Prostate gland (tissue), 2 donors: ENCODE measurements at regions not wholly inside any gene's neighbourhood (a gene's known extent, or its start where the extent isn't known, plus 50 kb on each side); places are given as distances from the start of the nearest gene placed in this dataset.
"Not testable (repeated sequence)": the region's sequence is repeated elsewhere in the genome, so short reads cannot be mapped to it uniquely, and the experiment has no call there.

ENCODE experiments used
- DNase-seq: peaks from one replicate; pipeline ENCODE4 v3.0.0-alpha.2; 2019; ENCODE audit warnings: low spot score
- H3K27ac ChIP-seq, 2 donors: fragments of 200-600 bp; sonication (generic); 2 replicates each; pipeline ENCODE4 v1.5.1; 2017 to 2019
- H3K27me3 ChIP-seq: fragments of 200-600 bp; sonication (generic); replicated peaks from 2 replicates; pipeline ENCODE4 v1.5.1; 2019; ENCODE audit not compliant: insufficient read depth
- H3K36me3 ChIP-seq, 2 donors: fragments of 200-600 bp; sonication (generic); 1 replicate in 1 of 2; 2 replicates in 1 of 2; pipeline versions ENCODE4 v1.5.1 to v1.8.1; 2017 to 2019
- H3K4me1 ChIP-seq: fragments of 200-600 bp; sonication (generic); replicated peaks from 2 replicates; pipeline ENCODE4 v1.5.1; 2019
- H3K4me3 ChIP-seq, 2 donors: fragments of 200-600 bp; sonication (generic); 2 replicates each; pipeline ENCODE4 v1.5.1; 2017 to 2019
- H3K9me3 ChIP-seq: fragments of 200-600 bp; sonication (generic); 2 replicates; pipeline ENCODE4 v1.5.1; 2017
- POLR2A ChIP-seq: fragments of 450-650 bp; IDR thresholded peaks from one replicate; pipeline ENCODE4 v1.6.1; 2016; ENCODE audit warnings: antibody characterized with exemption, mild to moderate bottlenecking
- POLR2AphosphoS5 ChIP-seq: sonication (generic); formaldehyde crosslinking; IDR thresholded peaks from one replicate; pipeline ENCODE4 v1.6.1; 2017; ENCODE audit warnings: antibody characterized with exemption
- WGBS: methylation state at CpG from one replicate; pipeline ENCODE4 v1.1.5; 2018; 5-methylcytosine and 5-hydroxymethylcytosine counted together
- intact Hi-C: fragments of 100-400 bp; cut with DNase I; formaldehyde crosslinking; loops from one replicate; pipeline ENCODE4 v1.14.2; 2022
- TF ChIP-seq, protein P1 (sequence below), 4 experiments: fragments of 200-600 bp in 2 of 4; fragments of 450-650 bp in 2 of 4; sonication (generic) in 2 of 4; IDR thresholded peaks; 1 replicate in 3 of 4; 2 replicates in 1 of 4; pipeline ENCODE4 v1.5.1; 2016 to 2019; ENCODE audit warnings: antibody characterized with exemption in 4 of 4, mild to moderate bottlenecking in 2 of 4, moderate library complexity in 2 of 4

DNA sequence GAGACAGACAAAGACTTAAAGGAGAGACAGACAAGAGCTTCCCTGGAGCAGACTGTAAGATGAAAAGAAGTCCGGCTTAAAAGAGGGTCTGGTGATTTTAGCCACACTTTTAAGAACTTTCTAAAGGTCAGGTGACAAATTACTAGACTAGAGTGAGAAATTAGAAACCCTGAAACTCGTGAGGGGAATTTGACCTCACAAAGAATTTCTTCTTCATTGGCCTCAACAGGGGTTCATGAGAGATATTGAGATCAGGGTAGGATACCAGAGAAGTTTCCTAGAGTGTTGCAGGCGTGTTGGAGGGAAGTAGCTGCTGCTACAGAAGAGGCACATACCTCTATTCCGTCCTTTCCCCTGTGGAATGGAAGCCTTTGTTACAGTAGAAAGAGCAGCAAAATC is 884.4 kb downstream of the KCNT2 start:
- TF ChIP-seq, protein P1, sequence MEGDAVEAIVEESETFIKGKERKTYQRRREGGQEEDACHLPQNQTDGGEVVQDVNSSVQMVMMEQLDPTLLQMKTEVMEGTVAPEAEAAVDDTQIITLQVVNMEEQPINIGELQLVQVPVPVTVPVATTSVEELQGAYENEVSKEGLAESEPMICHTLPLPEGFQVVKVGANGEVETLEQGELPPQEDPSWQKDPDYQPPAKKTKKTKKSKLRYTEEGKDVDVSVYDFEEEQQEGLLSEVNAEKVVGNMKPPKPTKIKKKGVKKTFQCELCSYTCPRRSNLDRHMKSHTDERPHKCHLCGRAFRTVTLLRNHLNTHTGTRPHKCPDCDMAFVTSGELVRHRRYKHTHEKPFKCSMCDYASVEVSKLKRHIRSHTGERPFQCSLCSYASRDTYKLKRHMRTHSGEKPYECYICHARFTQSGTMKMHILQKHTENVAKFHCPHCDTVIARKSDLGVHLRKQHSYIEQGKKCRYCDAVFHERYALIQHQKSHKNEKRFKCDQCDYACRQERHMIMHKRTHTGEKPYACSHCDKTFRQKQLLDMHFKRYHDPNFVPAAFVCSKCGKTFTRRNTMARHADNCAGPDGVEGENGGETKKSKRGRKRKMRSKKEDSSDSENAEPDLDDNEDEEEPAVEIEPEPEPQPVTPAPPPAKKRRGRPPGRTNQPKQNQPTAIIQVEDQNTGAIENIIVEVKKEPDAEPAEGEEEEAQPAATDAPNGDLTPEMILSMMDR (IDR thresholded peaks at IDR 0.05) = no peak
- TF ChIP-seq POLR2A (no peak), POLR2AphosphoS5 (no peak)
- Histone ChIP-seq H3K4me3 (no peak overlapping the region), H3K27me3 (no peaks in the 10 kb centered on the region), H3K9me3 (no peaks in the 10 kb centered on the region), H3K36me3 (no peaks in the 10 kb centered on the region), H3K27ac (no peak overlapping the region), H3K4me1 (no peaks in the 10 kb centered on the region)
- 81% methylated on average over 4 of the region's 4 CpGs for WGBS
- DNase-seq = no peak
- intact Hi-C loops = no loop called here

DNA sequence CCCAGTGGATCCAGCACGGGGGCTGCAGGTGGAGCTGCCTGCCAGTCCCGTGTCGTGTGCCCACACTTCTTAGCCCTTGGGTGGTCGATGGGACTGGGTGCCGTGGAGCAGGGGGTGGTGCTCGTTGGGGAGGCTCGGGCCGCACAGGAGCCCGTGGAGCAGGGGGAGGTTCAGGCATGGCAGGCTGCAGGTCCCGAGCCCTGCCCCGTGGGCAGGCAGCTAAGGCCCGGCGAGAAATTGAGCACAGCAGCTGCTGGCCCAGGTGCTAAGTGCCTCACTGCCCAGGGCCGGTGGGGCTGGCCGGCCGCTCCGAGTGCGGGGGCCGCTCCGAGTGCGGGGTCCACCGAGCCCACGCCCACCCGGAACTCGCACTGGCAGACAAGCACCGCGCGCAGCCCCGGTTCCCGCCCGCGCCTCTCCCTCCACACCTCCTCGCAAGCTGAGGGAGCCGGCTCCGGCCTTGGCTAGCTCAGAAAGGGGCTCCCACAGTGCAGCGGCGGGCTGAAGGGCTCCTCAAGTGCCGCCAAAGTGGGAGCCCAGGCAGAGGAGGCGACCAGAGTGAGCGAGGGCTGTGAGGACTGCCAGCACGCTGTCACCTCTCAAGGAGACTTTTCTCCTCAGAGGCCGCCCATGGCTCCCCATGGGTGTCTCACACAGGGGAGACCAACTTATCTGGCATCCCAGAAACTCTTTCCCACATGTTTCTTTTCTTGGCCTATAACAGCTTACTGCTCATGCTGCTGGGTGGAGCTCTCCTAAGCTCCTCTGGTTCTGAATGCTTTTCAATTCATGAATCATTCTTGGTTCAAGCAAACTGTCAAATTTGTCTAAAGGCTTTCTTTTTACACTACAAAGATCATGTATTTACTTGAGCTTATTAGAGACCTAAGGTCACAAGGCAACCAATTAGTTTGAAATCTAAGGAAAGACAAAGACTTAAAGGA is 885.1 kb downstream of the KCNT2 start:
- H3K36me3 ChIP-seq, H3K4me1 ChIP-seq, H3K27me3 ChIP-seq, DNase-seq, H3K9me3 ChIP-seq, H3K4me3 ChIP-seq, H3K27ac ChIP-seq, intact Hi-C loops: not testable (repeated sequence)
- 96% methylated on average over 42 of the region's 42 CpGs for WGBS

DNA sequence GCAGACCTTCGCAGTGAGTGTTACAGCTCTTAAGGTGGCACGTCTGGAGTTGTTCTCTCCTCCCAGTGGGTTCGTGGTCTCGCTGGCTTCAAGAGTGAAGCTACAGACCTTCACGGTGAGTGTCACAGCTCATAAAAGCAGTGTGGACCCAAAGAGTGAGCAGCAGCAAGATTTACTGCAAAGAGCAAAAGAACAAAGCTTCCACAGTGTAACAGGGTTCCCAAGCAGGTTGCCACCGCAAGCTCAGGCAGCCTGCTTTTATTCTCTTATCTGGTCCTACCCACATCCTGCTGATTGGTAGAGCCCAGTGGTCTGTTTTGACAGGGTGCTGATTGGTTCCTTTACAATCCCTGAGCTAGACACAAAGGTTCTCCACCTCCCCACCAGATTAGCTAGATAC is 886.1 kb downstream of the KCNT2 start:
- WGBS = 60% methylated on average over 6 of the region's 6 CpGs
- H3K27ac ChIP-seq, H3K9me3 ChIP-seq, H3K27me3 ChIP-seq, H3K36me3 ChIP-seq, H3K4me3 ChIP-seq, DNase-seq, H3K4me1 ChIP-seq, intact Hi-C loops: not testable (repeated sequence)

DNA sequence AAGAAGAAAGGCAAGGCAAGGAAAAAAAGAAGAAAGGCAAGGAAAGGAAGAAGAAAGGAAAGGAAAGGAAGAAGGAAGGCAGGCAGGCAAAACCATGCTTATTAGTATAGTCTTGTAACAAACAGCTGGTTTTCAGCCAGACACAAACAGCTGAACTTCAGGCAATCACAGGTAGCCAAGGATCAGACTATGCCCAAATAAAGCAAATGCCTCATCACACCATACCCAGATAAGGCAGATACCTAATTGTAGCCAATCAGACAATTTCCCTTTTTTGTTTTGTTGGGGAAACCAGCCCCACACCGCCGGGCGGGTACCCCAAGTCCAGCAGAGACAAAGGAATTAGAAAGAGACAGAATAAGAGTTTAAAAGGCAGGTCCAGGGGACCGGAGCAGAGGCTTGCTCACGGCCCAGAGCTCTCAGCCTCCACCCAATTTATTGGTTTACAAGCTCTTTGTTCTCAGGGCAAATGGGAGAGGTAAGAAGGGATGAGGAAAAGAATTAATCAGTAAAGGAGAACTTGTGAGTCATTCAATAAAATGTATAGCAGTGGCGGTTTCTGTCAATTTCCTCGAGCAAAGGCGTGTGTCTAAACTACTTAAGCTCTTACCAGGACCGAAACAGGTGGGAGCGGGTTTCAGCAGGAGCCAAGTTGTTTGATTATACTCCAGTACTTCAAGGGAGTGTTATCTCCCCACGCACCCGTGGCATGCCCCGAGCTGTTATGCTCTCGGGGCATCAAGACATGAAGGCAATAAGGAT is 886.8 kb downstream of the KCNT2 start:
- 41% methylated on average over 14 of the region's 14 CpGs for WGBS
- Histone ChIP-seq H3K4me1 (no peaks in the 10 kb centered on the region), H3K9me3 (no peaks in the 10 kb centered on the region), H3K27ac (no peak overlapping the region), H3K27me3 (no peaks in the 10 kb centered on the region), H3K4me3 (no peak overlapping the region), H3K36me3 (no peaks in the 10 kb centered on the region)
- no peak for DNase-seq
- intact Hi-C loops = no loop called here
- TF ChIP-seq, protein P1 (IDR thresholded peaks at IDR 0.05) = no peak
- TF ChIP-seq POLR2AphosphoS5 (no peak), POLR2A (no peak)

DNA sequence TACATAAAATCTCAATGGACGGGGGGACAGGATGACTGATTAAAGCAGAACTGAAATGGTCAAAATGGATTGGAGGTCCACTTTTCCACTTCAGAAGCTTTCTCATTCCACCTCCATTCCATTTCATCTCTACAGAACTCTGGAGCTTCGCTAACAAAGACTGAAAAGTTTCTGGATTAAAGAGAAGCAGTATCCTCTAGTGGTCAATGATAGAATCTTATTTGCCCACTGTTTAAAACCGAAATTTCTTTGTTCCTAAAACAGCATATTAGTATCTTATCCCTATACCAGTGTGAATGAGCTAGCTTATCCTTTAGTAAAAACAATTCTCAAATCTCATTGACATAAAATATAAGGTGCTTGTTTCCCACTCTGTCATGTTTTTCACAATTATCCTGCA is 890.6 kb downstream of the KCNT2 start:
- WGBS = 53% methylated on average over 3 of the region's 3 CpGs

More for the DNA sequence above, 890.6 kb downstream of the KCNT2 start:
- TF ChIP-seq, protein P1 (IDR thresholded peaks at IDR 0.05) = no peak
- intact Hi-C loops = no loop called here
- no peaks in the 10 kb centered on the region for H3K36me3 ChIP-seq
- DNase-seq = no peak
- H3K9me3 ChIP-seq = no peaks in the 10 kb centered on the region
- no peaks in the 10 kb centered on the region for H3K4me1 ChIP-seq
- no peaks in the 10 kb centered on the region for H3K27me3 ChIP-seq
- no peak overlapping the region for H3K4me3 ChIP-seq
- H3K27ac ChIP-seq = no peak overlapping the region
